GM19463 (cell line): ENCODE measurements at regions not wholly inside any gene's neighbourhood (a gene's known extent, or its start where the extent isn't known, plus 50 kb on each side); places are given as distances from the start of the nearest gene placed in this dataset.
"Not testable (repeated sequence)": the region's sequence is repeated elsewhere in the genome, so short reads cannot be mapped to it uniquely, and the experiment has no call there.

Experiments used
- ATAC-seq: cut with Tn5 transposase; IDR thresholded peaks from one replicate; pipeline ENCODE4 v1.9.1; 2021; ENCODE audit warnings: mild to moderate bottlenecking, moderate library complexity; ENCODE audit not compliant: unreplicated experiment

DNA sequence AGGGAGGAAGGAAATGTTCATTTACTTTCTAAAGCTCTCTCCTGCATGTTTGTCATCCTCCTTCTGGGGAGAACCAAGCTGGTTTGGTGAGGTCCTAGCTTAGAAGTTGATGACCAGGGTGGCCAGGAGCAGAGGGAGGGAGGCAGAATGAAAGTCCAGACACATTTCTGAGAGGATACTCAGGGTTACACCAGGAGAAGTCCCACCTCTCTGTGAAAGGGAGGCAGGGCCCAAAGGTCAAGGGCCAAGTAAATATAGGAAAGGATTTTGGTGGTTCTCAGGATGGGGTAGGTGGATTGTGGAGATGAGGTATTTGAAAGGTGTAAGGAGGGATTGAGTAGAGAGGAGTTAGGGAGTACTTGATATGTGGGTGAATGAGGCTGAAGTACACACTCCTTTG is 58.0 kb upstream of the FBXO11 start:
- ATAC-seq = no peak

DNA sequence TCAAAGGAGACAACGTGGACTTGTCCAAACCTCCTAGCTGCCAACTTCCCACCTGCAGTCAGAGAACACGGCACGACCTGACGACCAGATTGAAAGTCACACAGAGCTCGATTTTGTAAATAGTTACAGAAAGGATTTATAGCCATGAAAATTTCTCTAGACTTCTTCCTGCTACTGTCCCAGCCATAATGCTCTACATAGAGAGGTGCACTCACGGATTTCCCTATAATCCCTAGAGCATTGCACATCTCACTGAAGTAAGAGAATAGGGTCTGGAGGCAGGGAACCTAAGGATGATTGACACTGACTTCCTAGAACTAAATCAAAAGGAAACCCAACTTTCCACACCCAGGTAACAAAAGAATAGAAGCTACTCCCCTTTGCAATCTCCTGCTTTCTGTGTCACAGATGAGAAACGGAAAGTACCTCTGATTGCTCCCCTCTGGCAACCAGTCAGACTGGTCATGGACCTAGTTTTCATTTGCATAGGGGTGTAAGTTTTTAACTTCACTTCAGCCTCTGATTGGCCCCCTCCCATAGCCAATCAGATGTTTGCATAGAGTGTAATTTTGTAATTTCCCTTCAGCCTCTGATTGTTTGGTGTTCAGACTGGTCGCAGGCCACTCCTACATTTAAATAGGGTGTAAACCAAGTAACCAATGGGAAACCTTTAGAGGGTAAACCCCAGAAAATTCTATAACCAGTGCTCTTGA is 58.6 kb upstream of the FBXO11 start:
- no peak for ATAC-seq

DNA sequence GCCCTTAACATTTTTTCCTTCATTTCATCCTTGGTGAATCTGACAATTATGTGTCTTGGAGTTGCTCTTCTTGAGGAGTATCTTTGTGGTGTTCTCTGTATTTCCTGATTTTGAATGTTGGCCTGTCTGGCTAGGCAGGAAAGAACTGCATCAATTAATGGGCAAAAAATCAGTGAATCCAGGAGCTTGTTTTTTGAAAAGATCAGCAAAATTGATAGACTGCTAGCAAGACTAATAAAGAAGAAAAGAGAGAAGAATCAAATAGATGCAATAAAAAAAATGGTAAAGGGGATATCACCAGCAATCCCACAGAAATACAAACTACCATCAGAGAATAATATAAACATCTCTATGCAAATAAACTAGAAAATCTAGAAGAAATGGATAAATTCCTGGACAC is 70.4 kb upstream of the FBXO11 start:
- not testable (repeated sequence) for ATAC-seq

- ATAC-seq = no peak
Measured at GRCh38 chr2:47984041-47984440, 77.7 kb upstream of the FBXO11 start.

- no peak for ATAC-seq
Measured at GRCh38 chr2:47990503-47990902, 84.2 kb upstream of the FBXO11 start.

- ATAC-seq = no peak
Measured at GRCh38 chr2:47992671-47993070, 86.4 kb upstream of the FBXO11 start.

DNA sequence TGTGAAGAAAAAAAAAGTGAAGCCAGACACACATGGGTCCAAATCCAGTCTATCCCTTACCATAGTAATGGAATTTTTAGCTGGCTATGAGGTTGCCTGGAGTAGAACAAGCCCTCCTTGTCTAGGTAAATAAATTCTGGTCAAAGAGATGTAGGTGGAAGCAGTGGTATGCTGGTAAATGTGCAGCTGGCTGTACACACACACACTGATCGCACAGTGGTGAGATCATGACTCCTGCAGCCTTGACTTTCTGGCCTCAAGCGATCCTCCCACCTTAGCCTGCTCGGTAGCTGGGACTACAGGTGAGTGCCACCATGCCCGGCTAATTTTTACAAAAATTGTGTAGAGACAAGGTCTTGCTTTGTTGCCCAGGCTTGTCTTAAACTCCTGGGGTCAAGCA is 90.5 kb upstream of the FBXO11 start:
- ATAC-seq = no peak

DNA sequence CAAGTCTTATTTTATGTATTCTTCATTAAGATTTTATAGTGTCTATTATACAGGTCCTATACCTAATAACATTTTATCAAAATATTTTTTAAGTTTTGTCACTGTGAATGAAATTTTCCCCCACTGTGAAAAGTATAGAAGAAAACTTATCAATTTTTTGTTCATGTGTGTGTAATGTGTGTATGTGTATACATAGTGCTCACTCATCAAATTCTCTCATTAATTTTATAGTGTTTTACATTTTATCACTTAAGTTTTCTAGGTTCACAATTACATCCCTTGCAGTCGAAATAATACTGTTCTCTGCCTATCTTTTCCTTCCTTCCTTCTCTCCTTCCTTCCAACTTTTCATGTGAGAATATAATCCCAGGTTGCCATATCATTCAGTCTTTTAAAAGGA is 93.2 kb upstream of the FBXO11 start:
- ATAC-seq = no peak

GRCh38 chr2:48001498-48001897 is 95.2 kb upstream of the FBXO11 start:
- ATAC-seq = no peak

GRCh38 chr2:48006094-48006493 is 99.8 kb upstream of the FBXO11 start:
- no peak for ATAC-seq

GRCh38 chr2:48007699-48008268 is 101.5 kb upstream of the FBXO11 start:
- ATAC-seq = no peak

DNA sequence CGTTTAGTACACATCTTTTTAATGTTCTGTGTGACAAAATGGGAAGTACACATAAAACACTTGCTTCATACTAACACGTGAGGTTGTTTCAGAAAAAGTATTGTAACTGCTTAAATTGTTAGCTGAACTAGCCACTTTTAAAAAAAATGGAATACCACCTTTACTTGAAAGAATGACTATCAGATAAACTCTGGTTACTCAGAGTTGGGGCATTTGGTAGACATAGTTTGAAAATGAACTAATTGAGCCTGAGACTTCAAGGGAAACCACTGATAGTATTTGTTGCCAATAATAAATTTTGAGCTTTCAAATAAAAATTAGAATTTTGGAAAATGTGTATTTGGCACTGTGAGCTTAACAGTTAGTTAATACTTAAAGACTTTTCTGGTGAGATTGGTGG is 103.0 kb upstream of the FBXO11 start:
- ATAC-seq = no peak

DNA sequence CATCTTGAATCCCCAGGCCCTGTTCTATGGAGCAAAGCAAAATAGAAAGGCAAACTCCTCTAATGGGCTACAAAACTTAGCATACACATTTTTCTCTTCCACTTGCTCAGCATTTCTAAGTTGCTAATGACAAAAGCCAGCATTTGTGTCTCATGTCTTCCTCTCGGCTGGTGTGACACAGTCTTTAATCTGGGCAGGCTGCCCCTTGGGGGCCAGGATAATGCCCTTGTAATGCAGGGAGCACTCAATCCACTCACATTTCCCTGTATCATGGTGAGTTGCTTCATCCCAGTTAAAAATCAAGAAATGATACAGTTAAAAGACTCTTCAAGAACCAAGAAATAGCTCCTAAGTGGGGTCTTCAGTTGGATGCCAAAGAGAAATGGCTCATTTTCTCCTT is 109.1 kb upstream of the FBXO11 start:
- ATAC-seq = no peak

- ATAC-seq = no peak
Measured at GRCh38 chr2:48016225-48017019, 110.1 kb upstream of the FBXO11 start.

DNA sequence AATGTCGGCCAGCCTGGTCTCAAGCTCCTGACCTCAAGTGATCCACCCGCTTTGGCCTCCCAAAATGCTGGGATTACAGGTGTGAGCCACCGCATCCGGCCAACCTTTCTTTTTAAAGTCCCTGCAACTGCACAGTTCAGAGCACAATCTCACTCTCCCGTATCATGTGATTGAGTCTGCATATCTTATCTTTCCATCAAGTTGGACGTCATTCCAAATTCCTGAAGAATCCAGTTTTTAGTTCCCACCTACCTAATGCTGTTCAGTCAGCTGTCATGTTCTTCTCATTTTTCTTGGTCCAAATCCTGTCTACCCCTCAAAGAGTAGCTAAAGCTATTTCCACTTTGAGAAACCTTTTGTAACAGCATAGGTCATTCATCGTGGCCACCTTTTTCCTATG is 110.8 kb upstream of the FBXO11 start:
- ATAC-seq = no peak

DNA sequence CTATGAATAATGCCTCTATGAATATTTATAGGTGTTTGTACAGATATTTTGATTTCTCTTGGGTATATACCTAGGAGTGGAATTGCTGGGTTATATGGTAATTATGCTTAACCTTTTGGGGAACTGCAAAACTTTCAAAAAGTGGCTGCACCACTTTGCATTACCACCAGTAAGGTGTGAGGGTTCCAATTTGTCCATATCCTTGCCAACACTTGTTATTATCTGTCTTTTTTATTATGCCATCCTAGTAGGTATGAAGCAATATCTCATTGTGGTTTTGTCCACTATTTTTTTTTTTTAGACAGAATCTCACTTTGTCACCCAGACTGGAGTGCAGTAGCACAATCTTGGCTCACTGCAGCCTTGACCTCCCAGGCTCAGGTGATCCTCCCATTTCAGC is 112.2 kb upstream of the FBXO11 start:
- ATAC-seq = no peak

- no peak for ATAC-seq
Measured at GRCh38 chr2:48026865-48027264, 120.6 kb upstream of the FBXO11 start.

DNA sequence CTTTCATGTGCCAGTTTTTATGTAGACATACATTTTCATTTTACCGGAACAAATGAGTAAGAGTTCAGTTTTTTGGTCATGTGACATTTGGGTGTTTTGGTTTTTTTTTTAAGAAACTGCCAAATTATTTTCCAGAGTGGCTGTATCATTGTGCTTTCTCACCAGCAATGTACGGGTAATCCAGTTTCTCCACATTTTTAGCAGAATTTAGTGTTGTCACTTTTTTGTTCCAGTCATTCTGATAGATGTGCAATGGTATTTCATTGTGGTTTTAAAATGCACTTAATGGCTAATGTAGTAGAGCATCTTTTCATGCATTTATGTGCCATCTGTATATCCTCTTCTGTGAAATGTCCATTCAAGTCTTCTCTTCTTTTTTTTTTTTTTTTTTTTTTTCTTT is 126.5 kb upstream of the FBXO11 start:
- ATAC-seq = no peak

GRCh38 chr2:48034295-48034694 is 128.0 kb upstream of the FBXO11 start:
- no peak for ATAC-seq

- no peak for ATAC-seq
Measured at GRCh38 chr2:48036312-48036711, 130.0 kb upstream of the FBXO11 start.

DNA sequence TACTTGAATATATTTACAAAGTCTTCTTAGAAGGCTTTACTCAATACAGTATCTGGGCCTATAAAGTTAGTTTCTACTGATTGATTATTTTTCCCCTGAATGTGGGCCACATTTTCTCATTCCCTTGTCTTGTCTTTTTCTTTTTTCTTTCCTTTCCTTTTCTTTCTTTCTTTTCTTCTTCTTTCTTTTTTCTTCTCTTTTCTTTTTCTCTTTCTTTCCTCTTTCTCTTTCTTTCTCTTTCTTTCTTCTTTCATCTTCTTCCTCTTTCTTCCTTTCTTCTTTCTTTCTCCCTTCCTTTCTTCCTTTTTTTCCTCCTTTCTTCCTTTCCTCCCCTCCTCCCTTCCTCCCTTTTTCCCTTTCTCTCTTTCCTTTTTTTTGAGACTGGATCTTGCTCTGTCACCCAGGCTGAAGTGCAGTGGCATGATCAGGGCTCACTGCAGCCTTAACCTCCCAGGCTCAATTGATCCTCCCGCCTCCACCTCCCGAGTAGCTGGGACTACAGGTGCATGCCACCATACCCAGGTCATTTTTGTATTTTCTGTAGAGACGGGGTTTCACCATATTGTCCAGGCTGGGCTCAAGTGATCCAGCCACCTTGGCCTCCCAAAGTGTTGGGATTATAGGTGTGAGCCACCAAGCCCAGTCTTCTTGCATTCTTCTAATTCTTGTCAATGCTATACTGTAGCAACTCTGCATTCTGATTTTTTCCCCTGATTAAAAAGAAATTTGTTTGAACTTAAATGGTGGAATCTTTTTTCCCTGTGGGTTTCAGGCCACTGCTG is 133.1 kb upstream of the FBXO11 start:
- no peak for ATAC-seq
